HG03060 (cell line): ENCODE measurements at regions not wholly inside any gene's neighbourhood (a gene's known extent, or its start where the extent isn't known, plus 50 kb on each side); places are given as distances from the start of the nearest gene placed in this dataset.
"Not testable (repeated sequence)": the region's sequence is repeated elsewhere in the genome, so short reads cannot be mapped to it uniquely, and the experiment has no call there.

Experiments used
- ATAC-seq: cut with Tn5 transposase; IDR thresholded peaks from one replicate; pipeline ENCODE4 v1.9.1; 2021; ENCODE audit warnings: low read depth, moderate number of reproducible peaks; ENCODE audit not compliant: unreplicated experiment

GRCh38 chr3:22729212-22729611 is 473.9 kb upstream of the UBE2E2 start:
- ATAC-seq: no peak

GRCh38 chr3:22729981-22730380 is 473.1 kb upstream of the UBE2E2 start:
- no peak for ATAC-seq

- no peak for ATAC-seq
Measured at GRCh38 chr3:22730701-22731100, 472.4 kb upstream of the UBE2E2 start.

DNA sequence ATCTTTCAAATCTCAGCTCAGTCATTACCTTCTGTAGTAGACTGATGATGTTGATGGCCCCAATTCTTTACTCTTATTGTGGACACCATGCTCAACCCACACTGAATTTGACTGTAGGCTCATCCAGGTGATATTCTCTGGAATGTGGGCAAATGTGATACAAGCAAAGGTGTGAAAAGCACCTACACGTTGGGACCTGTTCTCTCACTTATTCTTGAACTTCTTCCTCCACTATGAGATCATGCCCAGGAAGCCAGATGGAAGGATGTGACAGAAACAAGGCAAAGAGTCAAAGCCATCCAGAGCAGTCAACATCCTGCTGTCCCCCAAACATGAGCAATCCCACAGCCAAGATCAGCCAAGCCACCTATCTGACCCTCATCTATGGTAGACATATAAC is 471.2 kb upstream of the UBE2E2 start:
- ATAC-seq: no peak

- ATAC-seq: no peak
Measured at GRCh38 chr3:22732641-22733040, 470.5 kb upstream of the UBE2E2 start.

- ATAC-seq: no peak
Measured at GRCh38 chr3:22734207-22734606, 468.9 kb upstream of the UBE2E2 start.

GRCh38 chr3:22734756-22735155 is 468.4 kb upstream of the UBE2E2 start:
- ATAC-seq: no peak

- ATAC-seq: no peak
Measured at GRCh38 chr3:22735373-22735772, 467.8 kb upstream of the UBE2E2 start.

DNA sequence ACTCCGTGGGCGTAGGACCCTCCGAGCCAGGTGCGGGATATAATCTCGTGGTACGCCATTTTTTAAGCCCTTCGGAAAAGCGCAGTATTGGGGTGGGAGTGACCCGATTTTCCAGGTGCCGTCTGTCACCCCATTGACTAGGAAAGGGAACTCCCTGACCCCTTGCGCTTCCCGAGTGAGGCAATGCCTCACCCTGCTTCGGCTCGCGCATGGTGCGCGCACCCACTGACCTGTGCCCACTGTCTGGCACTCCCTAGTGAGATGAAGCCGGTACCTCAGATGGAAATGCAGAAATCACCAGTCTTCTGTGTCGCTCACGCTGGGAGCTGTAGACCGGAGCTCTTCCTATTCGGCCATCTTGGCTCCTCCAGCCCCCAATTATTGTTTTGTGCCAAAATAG is 459.7 kb upstream of the UBE2E2 start:
- not testable (repeated sequence) for ATAC-seq

DNA sequence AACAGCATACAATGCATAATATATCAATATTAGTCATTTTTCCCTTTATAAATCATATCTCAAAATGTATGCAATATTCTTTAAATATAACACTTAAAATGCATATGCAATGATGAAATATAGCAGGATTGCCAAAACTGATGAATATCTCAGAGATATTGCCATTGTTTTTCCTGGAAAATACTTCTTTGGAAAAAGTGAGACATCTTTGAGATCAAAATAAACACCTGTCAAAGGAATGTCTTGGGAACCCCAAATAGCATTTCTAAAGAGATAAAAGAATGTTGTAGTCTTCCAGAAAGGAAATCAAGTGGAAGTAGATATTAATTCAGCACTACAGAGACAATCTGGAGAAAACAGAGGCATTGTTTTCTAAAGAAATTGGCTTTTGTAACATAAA is 457.8 kb upstream of the UBE2E2 start:
- ATAC-seq: no peak

DNA sequence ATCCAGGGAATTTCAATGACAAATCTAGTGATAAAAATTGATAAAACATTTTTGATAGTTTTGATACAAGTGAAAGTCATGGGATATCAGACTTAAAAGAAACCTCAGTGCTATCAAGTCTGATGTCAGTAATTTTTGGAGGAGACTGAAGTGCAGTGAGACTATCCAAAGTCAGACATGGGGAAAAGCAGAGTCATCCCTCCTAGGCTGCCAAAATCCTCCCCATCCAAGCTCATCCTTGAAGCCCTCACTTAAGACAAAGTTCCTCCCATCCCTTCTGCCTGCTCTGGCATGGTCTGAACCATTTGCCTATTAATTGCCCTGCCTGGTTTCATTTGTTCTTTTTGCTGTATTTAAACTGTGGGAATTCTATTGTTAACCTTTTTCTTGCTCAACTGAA is 456.9 kb upstream of the UBE2E2 start:
- ATAC-seq: no peak

DNA sequence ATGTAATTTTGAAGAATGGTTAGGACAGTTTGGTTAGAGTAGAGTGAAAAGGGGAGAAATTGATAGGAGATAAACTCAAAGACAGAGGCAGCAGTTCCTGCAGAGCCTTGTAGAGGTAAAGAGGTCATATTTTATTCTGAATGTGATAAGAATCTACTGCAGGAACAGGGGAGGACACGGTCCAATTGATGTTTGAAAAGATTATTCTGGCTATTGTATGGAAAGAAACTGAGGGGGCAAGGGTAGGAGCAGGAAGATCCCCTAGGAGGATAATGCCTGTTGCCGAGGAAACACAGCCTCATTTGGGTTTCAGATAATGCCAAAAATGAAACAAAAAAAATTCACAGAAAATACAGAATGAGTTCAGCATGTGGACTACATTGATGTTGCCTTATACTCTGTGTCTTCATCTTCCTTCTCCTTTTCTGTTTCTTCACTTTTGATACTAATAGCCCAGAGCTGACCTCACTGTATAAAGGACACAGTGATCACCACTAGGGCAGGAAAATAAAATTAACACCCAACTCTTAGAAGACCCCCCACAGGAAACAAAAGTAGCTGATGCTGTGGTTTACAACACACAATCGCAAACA is 454.6 kb upstream of the UBE2E2 start:
- no peak for ATAC-seq

DNA sequence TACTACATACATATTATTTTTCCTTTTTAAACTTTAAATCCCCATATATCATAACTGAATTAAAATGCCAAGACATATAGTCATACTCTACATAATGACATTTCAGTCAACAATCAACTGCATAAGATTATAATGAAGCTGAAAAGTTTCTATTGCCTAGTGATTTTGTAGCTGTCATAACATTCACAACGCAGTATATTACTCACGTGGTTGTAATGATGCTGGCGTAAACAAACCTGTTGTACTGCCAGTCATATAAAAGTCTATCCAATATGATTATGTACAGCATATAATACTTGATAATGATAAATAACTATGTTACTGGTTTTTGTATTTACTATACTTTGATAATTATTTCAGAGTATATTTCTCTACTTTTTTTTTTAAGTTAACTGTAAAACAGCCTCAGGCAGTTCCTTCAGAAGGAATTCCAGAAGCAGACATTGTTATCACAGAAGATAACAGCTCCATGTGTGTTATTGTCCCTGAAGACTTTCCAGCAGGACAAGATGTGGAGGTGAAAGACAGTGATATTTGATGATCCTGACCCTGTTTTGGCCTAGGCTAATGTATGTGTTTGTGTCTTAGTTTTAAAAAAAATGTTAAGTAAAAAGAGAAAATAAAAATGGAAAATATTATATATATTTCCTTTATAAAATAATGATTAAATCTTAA is 443.4 kb upstream of the UBE2E2 start:
- no peak for ATAC-seq

GRCh38 chr3:22765679-22766078 is 437.4 kb upstream of the UBE2E2 start:
- ATAC-seq: no peak

- no peak for ATAC-seq
Measured at GRCh38 chr3:22777834-22778233, 425.3 kb upstream of the UBE2E2 start.

- ATAC-seq: no peak
Measured at GRCh38 chr3:22779737-22780136, 423.4 kb upstream of the UBE2E2 start.

GRCh38 chr3:22792533-22792932 is 410.6 kb upstream of the UBE2E2 start:
- ATAC-seq: no peak

- no peak for ATAC-seq
Measured at GRCh38 chr3:22795917-22796316, 407.2 kb upstream of the UBE2E2 start.

GRCh38 chr3:22798461-22798860 is 404.7 kb upstream of the UBE2E2 start:
- no peak for ATAC-seq

DNA sequence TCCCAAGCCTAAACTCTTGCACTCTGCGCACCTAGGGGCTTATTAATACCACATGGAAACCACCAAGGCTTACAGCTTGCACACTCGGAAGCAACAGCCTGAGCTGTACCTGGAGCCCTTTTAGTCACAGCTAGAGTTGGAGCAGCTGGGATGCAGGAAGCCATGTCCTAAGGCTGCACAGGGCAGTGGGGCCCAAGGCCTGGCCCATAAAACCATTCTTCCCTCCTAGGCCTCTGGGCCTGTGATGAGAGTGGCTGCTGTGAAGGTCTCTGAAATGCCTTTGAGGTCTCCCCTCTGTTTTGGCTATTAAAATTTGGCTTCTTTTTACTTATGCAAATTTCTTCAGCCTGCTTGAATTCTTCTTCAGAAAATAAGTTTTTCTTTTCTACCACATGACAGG is 383.9 kb upstream of the UBE2E2 start:
- ATAC-seq: no peak

DNA sequence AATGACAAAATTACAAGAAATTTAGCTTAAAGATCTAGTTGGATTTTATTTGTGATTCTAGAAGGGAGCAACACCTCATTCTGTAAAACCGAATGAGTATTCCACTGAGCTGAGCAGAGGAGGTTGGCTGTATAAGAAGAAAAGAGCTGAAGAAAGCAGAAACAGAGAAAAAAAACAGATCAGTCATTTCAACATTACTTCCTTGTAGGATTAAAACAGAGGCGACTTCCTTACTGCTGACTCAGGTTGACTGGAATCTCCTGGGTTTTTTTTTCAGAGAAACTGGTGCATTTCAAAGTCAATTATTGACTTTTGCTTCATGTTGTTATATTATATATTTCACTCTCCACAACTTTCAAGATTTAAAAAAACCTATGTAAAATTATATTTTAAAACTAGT is 368.1 kb upstream of the UBE2E2 start:
- ATAC-seq: no peak

- ATAC-seq: no peak
Measured at GRCh38 chr3:22836131-22836530, 367.0 kb upstream of the UBE2E2 start.

- no peak for ATAC-seq
Measured at GRCh38 chr3:22843854-22844253, 359.3 kb upstream of the UBE2E2 start.
